ENCODE measurements at regions not wholly inside any gene's neighbourhood (a gene's known extent, or its start where the extent isn't known, plus 50 kb on each side); places are given as distances from the start of the nearest gene placed in this dataset.

GRCh38 chr6:140602431-140603248, 1228.2 kb upstream of the CITED2 start:
- no peak for DNase-seq

- no peak for DNase-seq
Observed at GRCh38 chr6:140601021-140601808, 1226.8 kb upstream of the CITED2 start.

GRCh38 chr6:140599916-140600315, 1225.5 kb upstream of the CITED2 start:
- no peak for DNase-seq

DNA sequence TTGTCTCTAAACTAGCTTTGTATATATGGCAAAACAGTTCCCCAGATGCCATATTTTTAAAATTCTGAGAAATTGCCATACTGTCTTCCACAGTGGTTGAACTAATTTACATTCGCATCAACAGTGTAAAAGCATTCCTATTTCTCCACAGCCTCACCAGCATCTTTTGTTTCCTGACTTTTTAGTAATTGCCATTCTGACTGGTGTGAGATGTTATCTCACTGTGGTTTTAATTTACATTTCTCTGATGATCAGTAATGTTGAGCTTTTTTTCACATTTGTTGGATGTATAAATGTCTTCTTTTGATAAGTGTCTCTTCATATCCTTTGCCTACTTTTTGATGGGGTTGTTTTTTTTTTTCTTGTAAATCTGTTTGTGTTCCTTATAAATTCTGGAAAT, 1222.7 kb upstream of the CITED2 start:
- DNase-seq = no peak

DNA sequence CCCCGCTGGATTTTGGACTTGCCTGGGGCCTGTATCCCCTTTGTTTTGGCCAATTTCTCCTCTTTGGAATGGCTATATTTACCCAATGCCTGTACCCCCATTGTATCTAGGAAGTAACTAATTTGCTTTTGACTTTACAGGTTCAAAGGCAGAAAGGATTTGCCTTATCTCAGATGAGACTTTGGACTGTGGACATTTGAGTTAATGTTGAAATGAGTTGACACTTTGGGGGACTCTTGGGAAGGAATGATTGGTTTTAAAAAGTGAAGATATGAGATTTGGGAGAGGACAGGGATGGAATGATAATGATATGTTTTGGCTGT, 1220.3 kb upstream of the CITED2 start:
- no peak for DNase-seq

- no peak for DNase-seq
Observed at GRCh38 chr6:140592877-140593276, 1218.4 kb upstream of the CITED2 start.

DNA sequence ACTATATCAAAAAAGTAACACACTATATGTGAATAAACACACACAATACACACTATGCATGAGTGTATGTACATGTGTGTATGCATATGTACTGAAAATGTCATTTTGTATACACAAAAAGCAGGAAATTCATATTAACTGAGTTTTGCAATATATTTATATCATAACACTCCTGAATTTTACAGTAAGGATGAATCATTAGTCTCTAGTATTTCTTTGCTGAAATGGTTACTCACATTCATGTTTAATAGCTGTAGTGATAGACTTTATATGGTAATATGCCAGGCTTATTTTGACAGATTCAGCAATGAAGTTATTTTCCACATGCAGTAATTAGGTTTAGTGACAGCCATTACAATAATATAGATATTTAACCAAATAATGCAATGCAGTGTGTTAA, 1216.2 kb upstream of the CITED2 start:
- no peak for DNase-seq

DNA sequence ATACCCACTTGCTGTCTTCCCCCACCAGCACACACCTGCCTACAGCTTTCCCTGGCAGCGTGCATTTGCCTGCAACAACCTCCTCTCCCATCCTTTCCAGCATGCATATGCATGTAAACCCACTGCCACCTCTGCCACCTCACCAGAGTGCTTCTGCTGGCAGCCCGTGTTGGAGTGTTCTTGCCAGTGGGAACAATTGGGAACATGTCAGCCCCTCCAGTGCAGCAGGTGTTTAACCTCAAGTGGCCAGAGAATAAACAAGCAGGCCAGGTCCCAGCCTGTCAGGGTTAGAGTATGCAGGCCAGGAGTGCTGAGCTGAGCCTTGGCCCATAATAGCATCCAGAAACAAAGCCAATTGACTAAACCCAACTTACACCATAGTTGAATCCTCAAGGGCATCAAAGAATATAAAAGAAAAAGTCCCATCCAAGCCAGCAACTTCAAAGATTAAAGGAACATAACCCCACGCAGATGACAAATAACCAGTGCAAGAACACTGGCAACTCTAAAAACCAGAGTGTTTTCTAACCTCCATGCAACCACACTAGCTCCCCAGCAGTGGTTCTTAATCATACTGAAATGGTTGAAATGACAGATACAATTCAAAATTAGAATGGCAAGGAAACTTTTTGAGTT, 1212.1 kb upstream of the CITED2 start:
- no peak for DNase-seq

GRCh38 chr6:140581601-140582000, 1207.2 kb upstream of the CITED2 start:
- no peak for DNase-seq

DNA sequence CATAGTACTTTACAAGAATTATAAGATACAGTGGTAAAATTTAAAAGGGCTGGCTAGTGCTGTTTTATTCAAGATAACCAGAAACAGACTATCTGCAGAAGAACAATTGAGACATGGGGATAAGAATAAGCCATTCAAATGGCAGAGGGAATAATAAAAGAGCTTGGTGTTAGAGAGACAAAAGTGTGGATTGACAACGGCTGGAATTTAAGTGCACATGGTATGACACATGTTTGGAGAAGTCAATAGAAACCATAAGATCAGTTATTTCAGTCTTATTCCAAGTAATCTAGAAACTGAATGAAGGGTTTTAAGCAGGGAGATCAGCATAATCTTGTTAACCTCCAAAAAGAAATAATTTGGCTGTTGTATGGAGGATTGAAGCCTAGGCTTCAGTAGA, 1205.5 kb upstream of the CITED2 start:
- no peak for DNase-seq

DNA sequence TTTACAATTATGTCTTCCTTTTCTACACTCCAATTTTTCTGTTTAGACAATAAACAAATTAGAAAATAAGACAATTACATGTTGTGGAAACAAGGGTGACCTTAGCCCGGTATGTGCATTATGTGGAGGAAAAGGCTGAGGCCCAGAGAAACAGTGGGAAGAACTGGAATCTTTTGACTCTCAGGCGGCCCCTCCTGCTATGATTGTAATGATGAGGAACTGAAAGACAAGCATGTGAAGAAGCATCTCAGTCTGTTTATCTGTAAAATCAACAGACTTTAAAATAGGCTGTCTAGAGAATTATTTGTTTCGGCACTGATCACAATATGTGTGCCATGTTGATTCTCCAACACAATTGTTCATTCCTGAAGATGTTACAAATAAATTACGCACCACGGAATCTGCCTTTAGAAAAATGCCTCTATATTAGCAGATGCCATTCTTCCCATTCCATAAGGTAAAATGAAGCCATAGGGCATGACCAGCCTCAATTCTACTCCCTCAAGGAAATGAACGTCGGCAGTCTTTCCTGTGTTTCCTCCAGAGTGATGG, 1201.6 kb upstream of the CITED2 start:
- no peak for DNase-seq

- no peak for DNase-seq
Observed at GRCh38 chr6:140572867-140573266, 1198.4 kb upstream of the CITED2 start.

DNA sequence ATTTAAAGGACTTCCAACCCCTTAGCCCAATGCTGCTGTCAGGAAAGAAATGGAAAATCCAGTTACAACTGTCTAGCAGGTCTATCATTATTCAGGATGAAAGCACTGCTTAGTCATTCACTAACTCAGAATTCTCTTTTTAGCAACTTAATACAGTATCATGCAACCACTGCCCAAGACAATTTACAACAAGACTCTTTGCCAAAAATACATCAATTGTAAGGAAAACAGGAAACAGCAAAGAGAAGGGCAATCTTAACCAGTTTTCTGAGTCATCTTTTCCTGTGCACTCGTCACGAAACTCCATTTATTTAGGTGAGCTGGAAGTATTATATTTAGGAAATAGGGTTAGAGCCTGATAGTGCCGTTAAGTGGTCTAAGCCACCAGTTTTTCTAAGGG, 1197.7 kb upstream of the CITED2 start:
- DNase-seq = peak in 1 of 2 donors; percentile 86

- DNase-seq = no peak
Observed at GRCh38 chr6:140571145-140571544, 1196.7 kb upstream of the CITED2 start.

DNA sequence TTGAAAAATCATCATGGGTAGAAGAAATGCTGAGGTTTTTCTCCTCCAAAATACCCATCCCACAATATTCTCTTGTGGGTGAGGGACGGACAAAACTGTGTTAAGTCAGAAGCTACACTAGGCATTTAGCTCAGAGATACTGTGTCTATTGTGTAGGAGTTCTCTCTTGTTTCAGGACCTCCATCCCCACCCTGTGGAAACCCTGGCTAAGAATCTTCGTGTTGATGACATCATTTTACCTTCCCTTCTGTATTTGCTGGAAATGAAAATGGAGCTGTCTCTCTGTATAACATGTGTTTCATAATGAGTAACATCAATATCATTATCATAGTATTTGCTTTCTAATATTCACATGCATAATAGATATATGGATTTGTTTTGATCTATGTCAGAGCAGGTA, 1193.0 kb upstream of the CITED2 start:
- DNase-seq = no peak

DNA sequence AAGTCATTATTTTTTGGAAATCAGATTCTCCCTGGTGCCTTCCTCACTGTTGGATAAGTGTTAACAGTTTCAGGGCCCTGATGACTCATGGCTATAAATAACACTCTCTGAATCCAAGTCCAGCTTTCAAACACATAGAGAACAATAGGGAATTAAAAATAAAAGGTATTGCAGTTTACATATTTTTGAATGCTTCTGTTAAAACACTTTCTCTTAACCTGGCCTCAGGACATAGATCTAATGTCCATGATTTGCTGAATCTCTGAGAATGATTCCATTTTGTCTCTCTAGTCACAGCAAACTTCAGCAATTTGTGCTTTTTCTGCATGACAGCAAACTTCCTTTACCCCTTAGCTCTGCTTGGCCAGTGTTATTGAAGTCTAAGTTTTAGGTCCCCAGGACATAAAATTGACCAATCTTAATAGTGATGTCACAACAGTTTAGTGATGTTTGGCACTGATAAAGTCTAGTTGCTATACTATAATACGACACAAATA, 1192.4 kb upstream of the CITED2 start:
- DNase-seq = peak in 1 of 2 donors; percentile 57

- DNase-seq = no peak
Observed at GRCh38 chr6:140563728-140564127, 1189.3 kb upstream of the CITED2 start.

- no peak for DNase-seq
Observed at GRCh38 chr6:140561701-140562100, 1187.3 kb upstream of the CITED2 start.

DNA sequence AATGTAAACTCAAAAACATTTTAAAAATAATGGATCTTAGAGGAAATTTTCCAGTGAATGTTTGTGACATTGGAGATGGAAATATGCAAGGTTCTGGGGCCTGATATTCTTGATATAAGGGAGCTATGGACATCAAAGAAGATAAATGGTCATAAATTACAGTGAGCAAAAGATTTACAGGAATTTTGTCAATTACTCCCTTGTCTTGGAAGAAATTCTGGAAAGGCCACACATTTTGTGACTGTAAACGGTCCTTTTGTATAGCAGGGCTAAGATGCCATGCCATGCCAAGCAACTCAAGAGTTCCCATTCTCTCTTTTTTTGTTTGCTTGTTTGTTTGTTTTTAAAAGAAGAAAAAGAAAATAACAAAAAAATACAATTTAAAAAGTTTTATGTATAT, 1186.2 kb upstream of the CITED2 start:
- no peak for DNase-seq

DNA sequence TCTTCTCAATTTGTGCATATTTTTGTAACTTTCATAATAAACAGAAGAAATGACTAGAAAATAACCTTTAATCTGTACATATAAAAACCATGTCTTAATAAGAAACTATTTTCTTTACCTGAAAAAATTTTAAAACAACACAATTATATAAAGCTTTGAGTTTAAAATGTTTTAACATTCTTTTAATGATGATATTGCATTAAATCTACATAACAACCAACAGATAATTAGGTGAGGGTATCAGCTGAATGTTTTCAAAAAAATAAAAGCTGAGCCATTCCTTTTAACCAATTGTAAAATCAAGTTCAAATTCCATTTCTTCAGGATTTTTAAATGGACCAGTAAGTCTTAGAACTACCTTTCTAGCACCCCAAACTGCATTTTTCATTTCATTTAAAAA, 1185.0 kb upstream of the CITED2 start:
- no peak for DNase-seq

GRCh38 chr6:140554421-140554820, 1180.0 kb upstream of the CITED2 start:
- no peak for DNase-seq

DNA sequence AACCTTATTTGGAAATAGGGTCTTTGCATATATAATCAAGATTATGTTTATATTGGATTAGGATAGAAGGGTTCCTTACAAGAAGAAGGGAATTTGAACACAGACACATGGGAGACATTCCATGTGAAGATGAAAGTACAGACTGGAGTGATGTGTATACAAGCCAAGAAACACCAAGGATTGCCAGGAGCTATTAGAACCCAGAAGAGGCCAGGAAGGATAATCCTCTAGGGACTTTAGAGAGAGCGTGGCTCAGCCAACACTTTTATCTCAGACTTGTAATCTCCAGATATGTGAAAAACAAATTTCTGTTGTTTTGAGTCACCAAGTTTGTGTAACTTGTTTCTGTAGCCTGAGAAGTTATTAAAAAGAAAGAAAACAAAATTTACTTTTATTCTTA, 1173.9 kb upstream of the CITED2 start:
- DNase-seq = no peak

- DNase-seq = no peak
Observed at GRCh38 chr6:140546640-140547039, 1172.2 kb upstream of the CITED2 start.

- no peak for DNase-seq
Observed at GRCh38 chr6:140544431-140544830, 1170.0 kb upstream of the CITED2 start.
